Retina (tissue), 1 donor: ENCODE measurements at regions not wholly inside any gene's neighbourhood (a gene's known extent, or its start where the extent isn't known, plus 50 kb on each side); places are given as distances from the start of the nearest gene placed in this dataset.
"Not testable (repeated sequence)": the region's sequence is repeated elsewhere in the genome, so short reads cannot be mapped to it uniquely, and the experiment has no call there.

Experiments
- DNase-seq: peaks from one replicate; pipeline ENCODE4 v3.0.0-alpha.2; 2016

DNA sequence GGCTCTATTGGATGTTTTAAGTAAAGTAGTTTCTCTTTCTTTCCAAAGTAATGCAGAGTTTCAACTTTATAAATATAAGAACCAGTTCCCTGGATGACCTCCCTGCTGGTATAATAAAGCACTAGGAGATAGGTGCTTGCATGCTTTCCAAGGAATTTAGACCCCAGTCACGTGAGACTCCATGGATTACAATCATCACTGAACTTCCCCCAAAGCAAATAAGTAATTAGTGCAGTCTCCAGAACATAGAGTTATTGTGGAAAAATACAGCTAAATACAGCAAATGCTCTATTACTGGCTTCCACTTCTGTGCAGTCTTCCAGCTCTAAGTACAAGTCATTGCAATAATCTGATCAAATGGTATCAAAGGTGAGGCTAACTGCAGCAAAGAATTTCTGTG lies 220.2 kb upstream of the STEAP1 start:
- DNase-seq: no peak

- no peak for DNase-seq
Observed at GRCh38 chr7:89943525-89944050, 210.7 kb upstream of the STEAP1 start.

GRCh38 chr7:89958525-89959068 lies 195.7 kb upstream of the STEAP1 start:
- no peak for DNase-seq

DNA sequence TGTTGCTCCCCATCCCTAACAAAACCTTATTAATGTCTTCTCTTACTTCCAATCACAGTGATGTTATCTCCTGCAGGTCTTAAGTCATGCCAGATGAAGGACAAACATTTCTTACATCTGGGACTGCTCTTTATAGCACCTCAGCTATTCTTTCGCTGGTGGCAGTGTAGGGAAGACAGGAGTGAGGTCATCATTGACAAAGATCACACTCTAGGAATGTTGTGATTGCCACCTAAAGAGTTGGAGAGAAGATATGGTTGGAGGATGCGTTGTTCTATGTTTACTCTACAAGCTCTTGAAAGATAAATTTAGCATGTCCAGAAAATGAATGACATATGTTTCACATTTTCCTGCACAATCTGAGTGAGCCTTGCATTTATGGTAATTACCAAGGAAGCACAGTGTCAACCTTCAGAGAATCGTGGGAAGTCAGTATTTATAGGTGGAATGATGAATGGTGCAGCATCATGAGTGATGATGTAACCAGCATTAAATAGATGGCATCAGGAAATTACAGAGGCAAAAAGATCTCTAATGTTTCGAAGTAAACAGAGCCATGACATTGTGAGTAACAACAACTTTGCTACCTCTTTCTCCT lies 188.1 kb upstream of the STEAP1 start:
- no peak for DNase-seq

DNA sequence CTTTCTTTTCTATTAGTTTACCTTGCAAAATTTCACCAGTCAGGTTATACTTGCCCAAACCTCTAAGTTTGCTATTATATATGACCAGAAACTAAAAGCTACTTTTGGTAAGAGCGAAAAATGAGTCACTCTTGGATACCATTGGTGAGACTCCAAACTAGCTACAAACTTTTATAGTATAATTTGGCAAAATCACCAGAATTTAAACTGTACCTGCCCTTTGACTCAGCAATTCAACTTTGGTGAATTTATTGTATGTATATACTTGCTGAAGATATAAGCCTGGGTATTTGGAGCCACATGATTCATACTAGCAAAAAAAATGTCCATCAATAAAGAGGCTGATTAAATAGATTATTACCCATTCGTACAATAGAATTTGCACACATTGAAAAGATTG lies 178.7 kb upstream of the STEAP1 start:
- DNase-seq: no peak

DNA sequence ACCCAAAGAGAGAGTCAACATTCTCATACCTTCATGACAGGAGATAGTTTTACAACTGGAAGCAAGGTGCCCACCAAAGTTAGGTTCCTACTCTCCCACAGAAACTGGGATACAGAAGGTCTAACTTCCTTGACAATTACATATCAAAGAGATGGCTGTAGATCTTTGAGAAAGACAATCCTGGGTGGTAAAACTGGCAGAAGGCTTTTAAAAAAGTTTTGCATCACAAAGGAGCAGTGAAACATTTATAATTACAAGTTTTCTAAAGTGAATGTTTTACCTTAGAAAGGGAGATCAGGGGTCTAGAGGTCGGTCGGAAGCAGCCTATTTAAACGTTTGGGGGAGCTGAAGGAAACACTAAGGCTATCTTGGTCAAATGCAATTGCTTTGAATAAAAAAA lies 166.6 kb upstream of the STEAP1 start:
- DNase-seq: no peak

DNA sequence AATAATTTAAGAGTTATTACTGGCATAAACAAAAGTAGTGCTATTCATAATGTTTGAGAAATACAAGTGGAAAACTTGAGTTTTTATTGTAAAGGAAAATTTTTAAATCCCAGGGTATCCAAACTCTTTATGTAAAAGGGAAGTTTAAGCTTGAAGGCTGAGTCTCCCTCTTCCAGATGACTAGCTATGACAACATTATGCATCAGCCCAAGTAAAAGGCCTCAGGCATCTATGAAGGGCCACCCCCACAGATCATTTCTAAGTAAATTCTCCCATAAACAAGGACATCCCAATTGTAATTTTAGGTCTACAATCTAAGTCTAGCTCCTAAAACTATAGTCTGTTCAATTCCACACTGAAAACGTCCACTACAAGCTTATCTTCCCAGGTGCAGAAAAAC lies 166.2 kb upstream of the STEAP1 start:
- DNase-seq: no peak

DNA sequence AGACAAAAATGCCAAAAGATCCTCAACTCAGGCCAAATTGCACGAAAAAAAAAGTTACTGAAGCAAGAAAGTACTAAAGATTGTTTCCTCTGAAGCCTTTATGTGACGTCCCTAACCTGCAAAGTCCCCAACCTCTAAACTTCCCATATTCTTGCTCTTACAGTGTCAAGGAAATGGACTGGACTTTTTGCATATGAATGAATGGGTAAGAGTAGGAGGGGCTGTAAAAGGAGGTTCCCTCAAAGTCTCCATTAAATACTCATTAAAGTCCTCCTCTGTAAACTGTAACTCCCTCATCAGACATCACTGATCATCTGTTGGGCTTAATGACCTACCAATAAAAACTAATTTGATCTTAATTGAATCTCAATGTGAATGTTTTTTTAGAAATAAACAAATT lies 164.8 kb upstream of the STEAP1 start:
- no peak for DNase-seq

GRCh38 chr7:89994483-89994882 lies 159.8 kb upstream of the STEAP1 start:
- no peak for DNase-seq

DNA sequence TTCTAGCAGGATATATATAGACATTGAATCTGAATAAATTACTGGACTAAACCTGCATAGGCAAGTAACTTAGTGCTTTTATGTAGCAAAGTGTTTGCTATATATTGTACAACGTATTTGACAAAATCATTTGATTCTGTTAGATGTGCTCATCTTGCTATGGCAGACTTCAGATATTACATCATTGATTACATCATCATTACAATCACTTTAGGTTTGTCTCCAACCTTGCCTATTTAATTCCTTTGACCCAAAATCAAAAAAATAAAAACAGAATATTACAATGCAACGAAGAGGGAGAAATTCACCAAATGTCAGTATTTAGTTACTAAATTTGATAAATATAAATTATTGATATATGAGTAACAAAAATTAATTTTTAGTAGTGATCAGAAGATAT lies 155.7 kb upstream of the STEAP1 start:
- no peak for DNase-seq

DNA sequence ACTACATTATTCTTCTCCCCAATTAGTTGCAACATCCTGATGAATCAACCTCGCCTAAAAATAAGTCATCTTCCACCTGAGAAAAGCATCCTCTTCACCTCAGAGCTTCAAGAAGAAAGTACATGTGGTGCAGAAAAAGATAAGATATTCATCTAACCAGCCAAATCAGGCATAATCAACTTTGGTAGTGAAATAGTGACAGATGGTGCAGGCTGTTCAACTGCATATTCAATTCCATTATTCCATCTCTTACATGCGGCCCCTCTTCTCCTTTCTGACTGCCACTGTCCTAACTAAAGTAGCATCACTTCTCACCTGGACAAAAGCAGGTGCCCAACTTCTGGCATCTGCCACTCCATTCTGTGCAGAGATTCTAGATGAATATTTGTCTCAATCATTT lies 148.4 kb upstream of the STEAP1 start:
- no peak for DNase-seq

DNA sequence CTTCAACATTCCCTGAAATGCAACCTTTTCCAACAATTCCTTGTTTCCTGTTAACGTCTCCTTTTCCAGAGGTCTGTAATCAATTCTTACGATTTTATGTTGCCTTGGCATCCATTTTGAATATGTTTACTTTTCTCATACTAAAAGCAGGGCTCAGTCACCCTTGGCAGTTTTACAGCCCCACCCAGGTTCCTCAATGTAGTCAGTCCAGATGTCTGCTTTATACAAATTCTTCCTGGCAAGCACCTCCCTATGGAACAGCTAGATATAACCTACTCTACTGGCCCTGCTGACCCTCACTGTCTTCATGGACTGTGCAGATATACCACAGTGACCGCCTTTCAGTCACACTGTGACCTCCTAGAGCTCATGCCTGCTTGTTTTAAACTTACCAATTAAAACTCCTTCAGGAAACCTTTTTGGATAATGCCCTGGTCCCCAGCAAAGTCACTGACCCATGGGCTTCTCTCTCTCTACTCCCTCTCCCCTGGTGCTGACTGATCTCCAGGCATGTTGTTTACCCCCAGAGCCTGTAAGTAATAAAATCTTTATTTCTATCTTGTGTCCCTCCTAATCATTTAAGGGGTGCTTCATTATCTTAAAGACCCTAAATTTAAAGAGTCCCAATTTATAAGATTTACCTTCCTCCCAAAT lies 147.1 kb upstream of the STEAP1 start:
- no peak for DNase-seq

DNA sequence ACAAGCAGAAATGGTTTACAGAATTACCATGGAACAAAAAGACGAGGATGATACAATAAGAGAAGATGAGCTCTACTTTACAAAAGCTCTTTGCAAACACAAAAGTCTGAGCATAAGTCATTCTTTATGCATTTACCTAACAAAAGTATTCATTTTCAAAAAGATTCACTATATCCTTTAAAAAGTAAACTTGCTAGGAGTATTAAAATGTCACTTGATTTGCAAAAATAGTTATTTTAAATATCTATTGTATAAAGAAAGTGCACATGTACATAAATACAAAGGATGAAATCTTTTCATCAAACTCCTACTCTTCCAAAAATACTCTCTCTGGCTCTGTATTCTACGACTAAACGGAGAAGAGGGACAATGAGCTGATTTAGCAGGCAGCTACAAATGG lies 146.4 kb upstream of the STEAP1 start:
- DNase-seq: no peak

DNA sequence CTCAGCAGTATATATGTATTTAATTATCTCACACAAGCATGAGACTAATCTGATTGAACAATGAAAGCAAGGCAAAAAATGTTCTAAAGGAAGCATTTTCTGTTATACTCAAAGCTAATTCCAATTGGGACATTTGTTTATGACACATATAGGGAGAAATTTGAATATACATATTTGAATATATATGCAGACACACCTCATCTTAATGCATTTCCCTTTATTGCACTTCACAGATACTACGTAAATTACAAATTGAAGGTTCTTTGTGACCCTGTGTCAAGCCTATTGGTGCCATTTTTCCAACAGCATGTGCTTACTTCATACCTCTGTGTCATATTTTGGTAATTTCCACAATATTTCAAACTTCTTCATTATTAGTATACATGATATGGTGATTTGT lies 132.1 kb upstream of the STEAP1 start:
- DNase-seq: no peak

GRCh38 chr7:90025771-90026170 lies 128.5 kb upstream of the STEAP1 start:
- no peak for DNase-seq

DNA sequence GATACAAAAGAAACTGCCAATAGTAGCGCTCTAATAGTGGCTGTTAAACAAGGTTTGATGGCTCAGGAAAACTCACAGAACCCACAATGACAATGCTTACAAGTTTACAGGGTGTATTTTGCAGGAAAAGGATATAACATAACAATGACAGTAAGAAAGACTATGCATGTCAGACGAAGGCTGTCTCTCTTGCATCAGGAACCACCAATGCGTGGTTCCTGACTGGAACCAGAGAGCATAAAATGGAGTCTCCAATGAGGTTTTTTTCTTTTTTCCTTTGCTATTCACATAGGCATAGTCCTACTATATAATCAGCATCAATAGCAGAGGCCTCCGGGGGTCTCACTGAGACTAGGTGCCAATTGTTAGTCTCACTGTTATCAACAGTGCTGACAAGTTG lies 120.4 kb upstream of the STEAP1 start:
- DNase-seq: no peak

GRCh38 chr7:90053094-90053493 lies 101.2 kb upstream of the STEAP1 start:
- DNase-seq: no peak

DNA sequence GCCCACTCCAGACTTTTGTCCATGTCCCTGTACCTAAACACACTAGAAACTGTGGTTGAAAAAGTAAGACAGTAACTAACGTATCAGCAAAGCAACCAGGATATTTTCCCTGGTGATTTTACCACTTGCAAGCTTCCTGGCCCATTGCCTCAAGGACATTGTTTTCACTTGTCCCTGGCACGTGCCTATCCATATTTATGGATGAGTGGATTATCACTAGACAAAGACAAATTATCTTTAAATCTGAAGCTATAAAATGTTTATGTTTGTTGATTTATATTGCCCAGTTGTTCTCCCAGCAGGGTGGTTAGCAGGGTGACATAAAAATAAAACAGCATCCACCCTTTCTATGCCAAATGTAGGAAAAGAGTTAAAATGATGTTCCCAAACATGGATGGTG lies 93.2 kb upstream of the STEAP1 start:
- no peak for DNase-seq

DNA sequence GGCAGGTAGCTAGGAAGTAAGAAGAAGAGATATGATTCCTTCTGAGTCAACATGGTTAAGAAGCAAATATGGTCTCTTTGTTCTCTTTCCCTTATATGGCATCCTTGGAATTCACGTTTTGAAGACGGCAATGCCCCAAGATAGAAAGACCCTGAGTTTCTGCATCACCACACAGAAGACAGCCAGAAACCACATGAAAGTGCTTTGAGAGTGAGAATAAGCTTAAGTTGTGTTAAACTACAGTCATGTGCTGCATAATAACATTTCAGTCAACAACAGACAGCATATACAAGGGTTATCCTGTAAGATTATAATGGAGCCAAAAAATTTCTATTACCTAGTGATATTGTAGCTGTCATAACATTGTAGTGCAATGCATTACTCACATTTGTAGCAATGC lies 89.9 kb upstream of the STEAP1 start:
- no peak for DNase-seq

DNA sequence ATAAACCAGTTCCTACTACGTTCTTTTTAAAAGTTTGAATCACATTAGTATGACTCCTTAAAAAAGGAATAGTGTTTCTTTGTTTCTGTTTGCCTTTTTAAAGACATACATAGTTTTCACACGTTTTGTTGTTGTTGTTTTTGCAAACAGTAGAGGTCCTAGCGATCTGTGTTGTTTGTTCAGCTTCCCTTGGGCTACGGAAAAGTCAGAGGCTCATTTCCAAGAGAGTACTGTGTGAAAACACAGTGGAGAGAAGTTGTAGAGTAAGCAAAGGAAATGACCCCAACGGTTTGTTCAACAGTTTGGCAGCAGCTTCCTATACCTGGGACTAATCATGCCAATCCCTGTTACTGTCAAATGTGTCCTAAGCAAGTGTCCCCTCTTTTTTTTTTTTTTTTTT lies 87.1 kb upstream of the STEAP1 start:
- DNase-seq: no peak

- DNase-seq: not testable (repeated sequence)
Observed at GRCh38 chr7:90070238-90070637, 84.0 kb upstream of the STEAP1 start.

GRCh38 chr7:90078921-90079320 lies 75.3 kb upstream of the STEAP1 start:
- DNase-seq: no peak

DNA sequence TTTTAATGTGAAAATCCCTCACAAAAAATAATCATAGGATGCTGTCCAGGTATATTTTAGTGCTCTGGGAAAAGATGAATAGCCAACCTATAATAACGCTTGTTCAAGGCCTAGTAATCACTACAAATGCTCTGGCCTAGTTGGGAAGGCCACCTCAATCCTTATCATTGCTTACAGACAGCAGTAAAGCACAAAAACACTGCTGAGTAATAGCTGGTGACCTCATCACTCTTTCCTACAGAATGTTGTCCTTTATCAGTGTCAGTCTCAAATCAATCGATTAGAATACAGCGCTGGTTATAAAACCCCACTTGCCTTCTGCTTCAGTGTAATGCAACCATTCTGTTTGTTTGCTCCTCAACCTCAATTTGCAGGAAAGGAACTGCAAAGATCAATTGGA lies 72.6 kb upstream of the STEAP1 start:
- no peak for DNase-seq

DNA sequence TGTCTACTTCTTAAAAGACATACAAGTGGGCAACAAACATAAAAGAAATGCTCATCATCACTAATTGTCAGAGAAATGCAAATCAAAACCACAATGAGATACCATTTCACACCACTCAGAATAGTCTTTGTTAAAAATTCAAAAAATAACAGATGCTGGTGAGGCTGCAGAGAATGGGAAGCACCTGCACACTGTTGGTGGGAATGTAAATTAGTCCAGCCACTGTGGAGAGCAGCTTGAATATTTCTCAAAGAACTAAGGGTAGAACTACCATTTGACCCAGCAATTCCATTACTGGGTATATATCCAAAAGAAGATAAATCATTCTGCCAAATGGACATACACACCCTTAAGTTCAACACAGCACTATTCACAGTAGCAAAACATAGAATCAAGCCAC lies 61.8 kb upstream of the STEAP1 start:
- no peak for DNase-seq

GRCh38 chr7:90094030-90094429 lies 60.2 kb upstream of the STEAP1 start:
- DNase-seq: no peak
